ENCODE measurements at regions not wholly inside any gene's neighbourhood (a gene's known extent, or its start where the extent isn't known, plus 50 kb on each side); places are given as distances from the start of the nearest gene placed in this dataset.

GRCh38 chr6:4347877-4348276, 212.5 kb upstream of the ECI2 start:
- TF ChIP-seq CTCF (IDR thresholded peaks at IDR 0.05) (no peak), POLR2AphosphoS5 (IDR thresholded peaks at IDR 0.05) (no peak), POLR2A (IDR thresholded peaks at IDR 0.05) (no peak)

Data from breast epithelium (tissue), 3 donors.